ENCODE measurements at regions not wholly inside any gene's neighbourhood (a gene's known extent, or its start where the extent isn't known, plus 50 kb on each side); places are given as distances from the start of the nearest gene placed in this dataset.

- Histone ChIP-seq H3K4me1 (ENCODE audit: insufficient read depth, low read length) (no peaks in the 10 kb centered on the region), H3K36me3 (ENCODE audit: insufficient read depth, low read length) (no peaks in the 10 kb centered on the region), H3K9me3 (ENCODE audit: insufficient read depth, low read depth, low read length) (peaks cover 40% of the 10 kb centered on the region), H3K4me3 (ENCODE audit: low read length) (no peak overlapping the region), H3K27ac (ENCODE audit: low read depth, low read length) (no peak overlapping the region), H3K9ac (ENCODE audit: low read depth, low read length) (no peak overlapping the region), H3K27me3 (ENCODE audit: insufficient read depth, low read length) (no peaks in the 10 kb centered on the region)
- WGBS = 74% methylated on average over 3 of the region's 3 CpGs
These were observed 64.8 kb upstream of the ZNF85 start for GRCh38 chr19:20858218-20858617.

GRCh38 chr19:20858861-20859260 lies 64.2 kb upstream of the ZNF85 start:
- Histone ChIP-seq H3K4me1 (ENCODE audit: insufficient read depth, low read length) (no peaks in the 10 kb centered on the region), H3K9me3 (ENCODE audit: insufficient read depth, low read depth, low read length) (peaks cover 45% of the 10 kb centered on the region), H3K4me3 (ENCODE audit: low read length) (no peak overlapping the region), H3K36me3 (ENCODE audit: insufficient read depth, low read length) (no peaks in the 10 kb centered on the region), H3K9ac (ENCODE audit: low read depth, low read length) (no peak overlapping the region), H3K27me3 (ENCODE audit: insufficient read depth, low read length) (no peaks in the 10 kb centered on the region), H3K27ac (ENCODE audit: low read depth, low read length) (no peak overlapping the region)
- 91% methylated on average over 4 of the region's 4 CpGs for WGBS

GRCh38 chr19:20860339-20860738 lies 62.7 kb upstream of the ZNF85 start:
- no peaks in the 10 kb centered on the region for H3K4me1 ChIP-seq (ENCODE audit: insufficient read depth, low read length)
- no peak overlapping the region for H3K27ac ChIP-seq (ENCODE audit: low read depth, low read length)
- peaks cover 49% of the 10 kb centered on the region for H3K9me3 ChIP-seq (ENCODE audit: insufficient read depth, low read depth, low read length)
- no peaks in the 10 kb centered on the region for H3K27me3 ChIP-seq (ENCODE audit: insufficient read depth, low read length)
- no peaks in the 10 kb centered on the region for H3K36me3 ChIP-seq (ENCODE audit: insufficient read depth, low read length)
- 93% methylated on average over 7 of the region's 7 CpGs for WGBS
- no peak overlapping the region for H3K9ac ChIP-seq (ENCODE audit: low read depth, low read length)
- no peak overlapping the region for H3K4me3 ChIP-seq (ENCODE audit: low read length)

GRCh38 chr19:20863176-20863575 lies 59.9 kb upstream of the ZNF85 start:
- Histone ChIP-seq H3K27ac (ENCODE audit: low read depth, low read length) (no peak overlapping the region), H3K4me1 (ENCODE audit: insufficient read depth, low read length) (no peaks in the 10 kb centered on the region), H3K27me3 (ENCODE audit: insufficient read depth, low read length) (no peaks in the 10 kb centered on the region), H3K9ac (ENCODE audit: low read depth, low read length) (no peak overlapping the region), H3K9me3 (ENCODE audit: insufficient read depth, low read depth, low read length) (peaks cover 71% of the 10 kb centered on the region), H3K4me3 (ENCODE audit: low read length) (no peak overlapping the region), H3K36me3 (ENCODE audit: insufficient read depth, low read length) (no peaks in the 10 kb centered on the region)
- WGBS = 89% methylated on average over 6 of the region's 6 CpGs

All from HUES64 (cell line).